HG03432 (cell line): ENCODE measurements at regions not wholly inside any gene's neighbourhood (a gene's known extent, or its start where the extent isn't known, plus 50 kb on each side); places are given as distances from the start of the nearest gene placed in this dataset.
"Not testable (repeated sequence)": the region's sequence is repeated elsewhere in the genome, so short reads cannot be mapped to it uniquely, and the experiment has no call there.

Experiments
- ATAC-seq: cut with Tn5 transposase; IDR thresholded peaks from one replicate; pipeline ENCODE4 v1.9.1; 2021; ENCODE audit warnings: mild to moderate bottlenecking, moderate library complexity; ENCODE audit not compliant: unreplicated experiment

GRCh38 chr22:47888817-47889216 is 1126.4 kb downstream of the TBC1D22A start:
- ATAC-seq, result no peak

DNA sequence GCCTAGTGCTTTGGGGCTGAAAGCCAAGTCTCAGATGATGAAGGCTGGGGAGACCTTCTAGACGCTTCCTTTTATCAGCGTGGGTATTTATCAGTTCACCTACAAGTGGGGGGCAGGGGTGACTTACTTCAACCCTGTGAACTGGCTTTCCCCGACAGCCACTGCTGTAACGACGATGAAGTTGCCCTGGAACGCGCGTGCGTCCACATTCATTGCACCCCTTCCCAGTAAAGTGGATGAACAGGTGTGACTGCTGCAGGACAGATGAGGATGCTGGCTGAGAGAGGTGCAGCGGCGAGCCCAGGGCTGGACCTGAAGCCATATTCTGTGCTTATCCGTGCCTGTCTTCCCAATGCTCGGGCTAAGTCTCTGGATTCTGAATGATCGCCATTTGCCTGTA is 1122.3 kb downstream of the TBC1D22A start:
- ATAC-seq, result no peak

DNA sequence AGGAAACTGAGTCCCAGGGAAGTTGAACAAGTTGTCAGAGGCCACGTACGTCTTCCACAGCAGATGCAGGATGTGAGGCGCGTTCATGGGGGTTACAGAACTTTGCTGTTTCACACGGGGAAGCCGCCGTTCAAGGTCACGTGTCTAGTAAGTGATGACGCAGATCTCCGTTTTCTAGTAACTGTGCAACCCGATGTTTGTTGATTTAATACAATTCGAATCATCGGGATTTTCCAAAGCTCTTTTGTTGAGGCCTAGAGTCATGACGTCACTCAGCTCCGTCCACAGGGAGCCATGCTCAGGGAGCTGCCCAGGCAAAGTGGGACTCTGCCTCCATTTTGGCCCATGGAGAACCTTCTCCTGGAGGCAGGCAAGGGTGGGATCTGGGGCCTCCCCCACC is 1121.8 kb downstream of the TBC1D22A start:
- ATAC-seq, result no peak

- no peak for ATAC-seq
Observed at GRCh38 chr22:47883757-47884156, 1121.3 kb downstream of the TBC1D22A start.

DNA sequence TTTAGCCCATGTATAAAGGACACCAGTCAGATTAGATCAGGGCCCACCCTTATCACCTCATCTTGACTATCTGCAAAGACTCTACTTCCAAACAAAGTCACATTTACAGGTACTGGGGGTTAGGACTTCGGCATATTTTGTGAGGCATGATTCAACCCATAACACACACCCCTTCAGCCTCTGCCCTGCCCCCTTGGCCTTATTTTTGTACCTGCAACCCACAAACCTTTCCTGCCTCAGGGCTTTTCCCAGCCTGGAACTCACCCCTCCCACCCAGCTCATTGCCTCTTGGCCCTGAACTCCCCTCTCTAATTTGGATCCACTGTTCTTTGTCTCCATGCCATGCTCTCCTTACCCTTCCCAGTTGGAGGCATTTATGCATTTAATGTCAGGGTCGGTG is 1116.9 kb downstream of the TBC1D22A start:
- ATAC-seq, result no peak

- ATAC-seq, result no peak
Observed at GRCh38 chr22:47878460-47878859, 1116.0 kb downstream of the TBC1D22A start.

GRCh38 chr22:47872761-47873535 is 1110.5 kb downstream of the TBC1D22A start:
- ATAC-seq, result no peak

DNA sequence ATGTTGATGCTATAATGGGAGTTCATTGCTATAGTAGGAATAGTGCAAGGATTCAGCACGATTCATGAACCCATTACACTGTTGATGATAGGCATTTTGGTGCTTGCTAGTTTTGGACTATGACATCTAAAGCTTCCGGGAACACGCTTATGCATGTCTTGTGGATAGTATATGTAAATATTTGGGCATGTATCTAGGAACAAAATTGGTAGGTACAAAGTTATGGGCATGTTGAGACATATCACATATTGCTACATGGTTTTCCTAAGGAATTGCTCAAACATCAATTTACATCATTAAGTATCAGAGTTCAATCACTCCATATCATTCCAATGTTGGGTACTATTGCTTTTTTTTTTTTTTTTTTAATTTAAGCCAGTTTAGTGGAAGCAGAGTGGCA is 1103.2 kb downstream of the TBC1D22A start:
- ATAC-seq, result no peak

DNA sequence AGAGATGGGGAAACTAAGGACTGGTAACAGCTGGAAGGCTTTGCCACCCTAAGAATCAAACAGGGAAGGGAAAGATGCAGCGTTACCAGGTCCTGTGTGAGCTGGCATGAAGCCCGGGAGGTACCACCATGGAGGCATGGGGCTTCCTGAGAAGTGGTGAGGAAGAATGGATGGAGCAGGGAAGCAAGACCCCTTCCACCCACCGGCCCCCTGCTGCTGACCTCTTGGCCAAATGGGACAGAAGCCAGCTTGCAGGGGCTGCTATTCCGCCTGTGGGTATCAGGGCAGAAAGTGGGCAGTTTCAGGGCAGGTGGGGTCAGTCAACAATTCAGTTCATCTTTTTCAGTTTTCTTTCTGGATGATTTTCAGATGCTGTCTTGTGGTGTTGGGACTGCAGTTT is 1099.9 kb downstream of the TBC1D22A start:
- no peak for ATAC-seq

DNA sequence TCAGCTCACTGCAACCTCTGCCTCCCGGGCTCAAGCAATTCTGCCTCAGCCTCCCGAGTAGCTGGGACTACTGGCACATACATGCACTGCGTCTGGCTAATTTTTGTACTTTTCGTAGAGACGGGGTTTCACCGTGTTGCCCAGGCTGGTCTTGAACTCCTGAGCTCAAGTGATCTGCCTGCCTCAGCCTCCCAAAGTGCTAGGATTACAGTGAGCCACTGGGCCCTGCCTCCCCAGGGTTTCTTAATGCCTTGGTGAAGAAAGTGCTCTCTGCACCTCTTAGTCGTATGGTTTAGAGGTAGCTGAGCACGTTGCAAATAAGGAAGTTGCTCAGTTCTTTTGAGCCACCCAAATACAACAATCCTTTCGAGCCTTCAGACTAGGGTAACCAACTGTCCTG is 1098.5 kb downstream of the TBC1D22A start:
- ATAC-seq, result not testable (repeated sequence)

- ATAC-seq, result no peak
Observed at GRCh38 chr22:47859881-47860525, 1097.6 kb downstream of the TBC1D22A start.

DNA sequence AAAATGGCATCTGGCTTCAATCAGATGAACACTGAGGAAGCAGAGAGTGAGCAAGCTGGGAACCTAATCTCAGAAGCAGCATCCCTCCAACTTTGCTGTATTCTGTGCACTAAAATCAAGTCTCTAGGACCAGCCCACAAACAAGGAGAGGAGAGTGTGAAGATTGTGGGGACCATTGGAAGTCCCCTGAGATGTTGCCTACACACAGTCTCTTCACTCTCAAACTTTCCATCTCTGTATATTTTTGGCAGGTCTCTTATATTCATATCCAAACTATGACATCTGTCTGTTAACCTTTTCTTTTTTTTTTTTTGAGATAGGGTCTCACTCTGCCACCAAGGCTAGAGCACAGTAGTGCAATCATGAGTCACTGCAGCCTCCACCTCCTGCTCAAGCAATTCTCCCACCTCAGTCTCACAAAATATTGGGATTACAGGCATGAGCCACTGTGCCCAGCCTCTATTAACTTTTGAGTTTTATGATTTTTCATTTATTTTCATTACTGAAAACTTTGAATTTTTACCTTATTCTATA is 1096.4 kb downstream of the TBC1D22A start:
- ATAC-seq, result no peak

DNA sequence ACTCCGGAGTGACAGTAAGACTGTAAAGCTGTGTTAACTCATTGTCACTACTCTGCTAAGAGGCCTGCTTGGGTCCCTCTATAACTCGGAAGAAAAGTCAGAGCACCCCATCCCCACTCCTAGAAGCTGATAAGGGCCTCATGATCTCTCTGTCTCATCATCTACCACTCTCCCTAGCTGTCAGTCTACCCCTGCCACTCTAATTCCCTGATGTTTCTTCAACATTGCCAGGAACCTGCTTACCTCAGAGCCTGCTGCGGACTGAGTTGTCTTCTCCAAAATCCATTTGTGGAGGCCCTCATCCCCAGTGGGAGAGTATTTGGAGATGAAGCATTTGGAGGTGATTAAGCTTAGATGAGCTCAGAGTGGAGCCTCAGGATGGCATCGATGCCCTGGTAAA is 1092.2 kb downstream of the TBC1D22A start:
- no peak for ATAC-seq

DNA sequence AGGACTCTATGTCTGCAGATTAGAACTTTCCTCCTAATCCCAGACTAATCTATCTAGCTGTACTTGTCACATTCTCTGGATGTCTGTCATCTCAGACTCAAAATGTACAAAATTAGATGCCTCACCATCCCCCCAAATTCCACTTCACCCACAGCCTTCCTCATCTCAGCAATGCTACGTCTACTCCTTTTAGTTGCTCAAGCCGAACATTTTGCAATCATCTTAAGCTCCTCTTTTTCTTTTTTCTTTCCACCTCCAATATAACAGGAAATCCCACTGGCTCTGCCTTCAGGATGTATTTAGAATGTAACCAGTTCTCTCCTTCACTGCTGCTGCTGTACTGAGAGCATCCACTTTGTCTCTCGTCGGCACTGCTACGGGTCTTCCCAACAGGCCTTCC is 1091.8 kb downstream of the TBC1D22A start:
- ATAC-seq, result no peak

DNA sequence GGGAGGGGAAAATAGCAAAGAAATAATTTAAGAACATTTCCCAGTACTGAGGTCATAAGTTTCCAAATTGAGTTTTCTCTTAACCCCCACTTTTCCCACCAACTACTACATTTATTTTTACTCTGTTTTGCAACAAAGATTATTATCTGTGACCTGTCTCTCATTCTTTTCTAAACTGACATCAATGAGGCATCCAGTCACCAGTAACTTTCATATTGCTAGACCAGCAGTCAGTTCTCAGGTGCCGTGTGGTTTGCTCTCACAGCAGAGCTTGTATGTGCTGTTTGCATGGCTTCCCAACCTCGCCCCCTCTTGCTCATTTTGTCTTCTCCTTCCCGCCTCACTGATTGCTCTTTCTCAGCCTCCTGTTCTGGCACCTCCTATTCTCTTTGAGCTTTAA is 1091.3 kb downstream of the TBC1D22A start:
- ATAC-seq, result no peak

GRCh38 chr22:47851586-47851985 is 1089.1 kb downstream of the TBC1D22A start:
- ATAC-seq, result no peak

- no peak for ATAC-seq
Observed at GRCh38 chr22:47850644-47851151, 1088.2 kb downstream of the TBC1D22A start.

DNA sequence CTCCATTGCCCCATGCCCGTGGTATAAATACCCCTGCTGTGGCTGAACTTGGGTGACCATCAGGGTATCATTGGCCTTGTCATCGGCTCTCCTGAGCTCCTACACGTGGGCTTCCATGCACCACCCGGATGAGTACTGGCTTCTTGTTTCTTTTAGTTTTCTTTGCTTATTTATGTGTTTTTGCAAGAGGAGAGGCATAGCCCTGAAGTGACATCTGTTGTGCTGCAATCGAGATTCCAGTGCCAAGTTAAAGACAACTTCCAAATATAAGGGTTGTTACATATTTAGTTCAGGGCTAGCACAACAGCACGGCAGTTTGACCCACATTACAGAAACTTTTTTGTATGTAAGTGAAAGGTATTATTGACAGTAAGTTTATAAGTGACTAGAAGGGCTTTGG is 1087.1 kb downstream of the TBC1D22A start:
- no peak for ATAC-seq

DNA sequence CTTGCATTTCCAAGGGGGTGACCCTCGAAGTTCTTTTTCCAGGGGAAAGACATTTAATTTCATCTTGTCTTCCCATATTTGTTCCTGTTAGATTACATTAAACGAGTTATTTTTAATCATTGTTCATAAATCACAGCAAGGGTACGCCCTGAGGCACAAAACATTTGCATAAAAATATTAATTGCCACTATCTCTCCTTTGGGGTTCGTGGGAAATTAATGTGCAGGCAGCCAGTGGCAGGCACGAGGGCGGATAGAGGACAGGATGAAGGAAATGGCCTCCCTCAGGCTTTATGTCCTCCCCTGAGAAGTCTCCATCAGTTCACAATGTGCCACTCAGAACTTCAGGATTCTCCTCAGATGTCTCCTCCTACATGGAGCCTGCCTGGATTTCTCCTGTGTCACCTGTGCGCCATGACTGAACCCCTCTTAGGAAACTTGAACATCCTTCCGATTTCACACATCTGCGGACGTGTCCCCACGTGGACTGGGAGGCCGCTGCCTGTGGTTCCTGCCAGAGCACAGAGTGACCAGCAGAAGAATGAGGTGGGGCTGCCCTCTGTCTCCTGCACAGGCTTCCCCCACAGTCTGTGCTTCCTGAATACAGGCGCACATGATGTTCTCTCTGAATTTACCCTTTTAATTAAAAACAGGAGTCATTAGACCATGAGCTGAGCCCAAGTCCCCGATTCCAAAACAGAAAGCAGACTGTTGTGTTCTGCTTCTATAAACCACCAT is 1085.9 kb downstream of the TBC1D22A start:
- ATAC-seq, result no peak

GRCh38 chr22:47847131-47847890 is 1084.9 kb downstream of the TBC1D22A start:
- ATAC-seq, result no peak

- no peak for ATAC-seq
Observed at GRCh38 chr22:47846206-47846605, 1083.8 kb downstream of the TBC1D22A start.
